Kidney (tissue), 13 donors: ENCODE measurements at regions not wholly inside any gene's neighbourhood (a gene's known extent, or its start where the extent isn't known, plus 50 kb on each side); places are given as distances from the start of the nearest gene placed in this dataset.

Source experiments
- DNase-seq, 5 donors: peaks; one replicate each; pipeline ENCODE4 v3.0.0-alpha.2; 2013 to 2020
- FAIRE-seq: peaks from 2 replicates; lab custom pipeline; 2012; peaks lifted over from hg19 to GRCh38; lab: Jason Lieb, UNC
- H3K27ac ChIP-seq, 2 donors: one replicate each; pipeline ENCODE4 v1.7.0; 2013; ENCODE audit warnings: low read depth in 2 of 2, low read length in 2 of 2, inconsistent platforms in 1 of 2
- H3K27me3 ChIP-seq: one replicate; pipeline ENCODE4 v1.7.1; 2013; ENCODE audit warnings: low read length, inconsistent platforms; ENCODE audit not compliant: control insufficient read depth, insufficient read depth
- H3K36me3 ChIP-seq, 3 donors: one replicate each; pipeline versions ENCODE4 v1.7.0 to v1.7.1; 2013; ENCODE audit warnings: low read length in 3 of 3, control low read depth in 1 of 3, inconsistent platforms in 1 of 3; ENCODE audit not compliant: insufficient read depth in 3 of 3, control insufficient read depth in 2 of 3
- H3K4me1 ChIP-seq, 3 donors: one replicate each; pipeline versions ENCODE4 v1.7.0 to v1.7.1; 2013; ENCODE audit warnings: low read length in 3 of 3, inconsistent platforms in 1 of 3, low read depth in 1 of 3; ENCODE audit not compliant: control insufficient read depth in 2 of 3, insufficient read depth in 2 of 3
- H3K4me3 ChIP-seq, 3 donors: one replicate each; pipeline versions ENCODE4 v1.7.0 to v1.8.1; 2013; ENCODE audit warnings: low read length in 3 of 3, control low read depth in 1 of 3, inconsistent platforms in 1 of 3
- H3K9ac ChIP-seq, 3 donors: one replicate each; pipeline versions ENCODE4 v1.7.0 to v1.7.1; 2013; ENCODE audit warnings: low read length in 3 of 3, control low read depth in 1 of 3, inconsistent platforms in 1 of 3
- H3K9me3 ChIP-seq, 3 donors: one replicate each; pipeline versions ENCODE4 v1.7.0 to v1.7.1; 2013; ENCODE audit warnings: low read length in 3 of 3, control low read depth in 1 of 3, inconsistent platforms in 1 of 3; ENCODE audit not compliant: control insufficient read depth in 2 of 3, insufficient read depth in 1 of 3
- intact Hi-C: fragments of 100-400 bp; cut with DNase I; formaldehyde crosslinking; loops from one replicate; pipeline ENCODE4 v1.11.1; 2022
- TF ChIP-seq, protein P1 (sequence below): IDR thresholded peaks from 3 replicates; pipeline ENCODE4 v1.5.1; 2012; ENCODE audit warnings: mild to moderate bottlenecking, moderate library complexity, borderline replicate concordance; ENCODE audit not compliant: insufficient read depth; ENCODE audit errors: extremely low read depth
- donor health status: control.
- donor health status: control.
- donor health status: control.
- donor health status: control.
- donor health status: control.
- donor health status: DM: yes; HTN: yes; CAD: no.
- donor health status: Normal renal cell carcinoma (clear cell type).

- no peak overlapping the region for H3K27ac ChIP-seq
- H3K36me3 ChIP-seq, result no peaks in the 10 kb centered on the region
- TF ChIP-seq, protein P1, sequence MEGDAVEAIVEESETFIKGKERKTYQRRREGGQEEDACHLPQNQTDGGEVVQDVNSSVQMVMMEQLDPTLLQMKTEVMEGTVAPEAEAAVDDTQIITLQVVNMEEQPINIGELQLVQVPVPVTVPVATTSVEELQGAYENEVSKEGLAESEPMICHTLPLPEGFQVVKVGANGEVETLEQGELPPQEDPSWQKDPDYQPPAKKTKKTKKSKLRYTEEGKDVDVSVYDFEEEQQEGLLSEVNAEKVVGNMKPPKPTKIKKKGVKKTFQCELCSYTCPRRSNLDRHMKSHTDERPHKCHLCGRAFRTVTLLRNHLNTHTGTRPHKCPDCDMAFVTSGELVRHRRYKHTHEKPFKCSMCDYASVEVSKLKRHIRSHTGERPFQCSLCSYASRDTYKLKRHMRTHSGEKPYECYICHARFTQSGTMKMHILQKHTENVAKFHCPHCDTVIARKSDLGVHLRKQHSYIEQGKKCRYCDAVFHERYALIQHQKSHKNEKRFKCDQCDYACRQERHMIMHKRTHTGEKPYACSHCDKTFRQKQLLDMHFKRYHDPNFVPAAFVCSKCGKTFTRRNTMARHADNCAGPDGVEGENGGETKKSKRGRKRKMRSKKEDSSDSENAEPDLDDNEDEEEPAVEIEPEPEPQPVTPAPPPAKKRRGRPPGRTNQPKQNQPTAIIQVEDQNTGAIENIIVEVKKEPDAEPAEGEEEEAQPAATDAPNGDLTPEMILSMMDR, result no peak
- FAIRE-seq (no peak), DNase-seq (peak in 3 of 5 donors; percentile 32 to 56 (median 35))
- intact Hi-C loops, result no loop called here
- H3K4me1 ChIP-seq, result no peaks in the 10 kb centered on the region
- H3K4me3 ChIP-seq, result no peak overlapping the region
- H3K27me3 ChIP-seq, result no peaks in the 10 kb centered on the region
- no peak overlapping the region for H3K9ac ChIP-seq
- no peaks in the 10 kb centered on the region for H3K9me3 ChIP-seq
These were observed 102.4 kb upstream of the SPTLC3 start for GRCh38 chr20:12906361-12906760.

GRCh38 chr20:12911372-12911771 lies 97.4 kb upstream of the SPTLC3 start:
- FAIRE-seq, result no peak
- H3K9ac ChIP-seq, result no peak overlapping the region
- H3K27me3 ChIP-seq, result no peaks in the 10 kb centered on the region
- no peak overlapping the region for H3K4me3 ChIP-seq
- no peak overlapping the region for H3K27ac ChIP-seq
- no peaks in the 10 kb centered on the region for H3K36me3 ChIP-seq
- TF ChIP-seq, protein P1, result no peak
- H3K4me1 ChIP-seq, result peaks cover 0 to 3% (median under 1%) of the 10 kb centered on the region in 3 donors
- no peaks in the 10 kb centered on the region for H3K9me3 ChIP-seq
- no peak for DNase-seq
- intact Hi-C loops, result no loop called here

- Histone ChIP-seq H3K27ac (no peak overlapping the region), H3K36me3 (no peaks in the 10 kb centered on the region), H3K27me3 (no peaks in the 10 kb centered on the region), H3K9ac (no peak overlapping the region), H3K9me3 (no peaks in the 10 kb centered on the region), H3K4me1 (peaks cover 0 to 5% (median 5%) of the 10 kb centered on the region in 3 donors), H3K4me3 (no peak overlapping the region)
- TF ChIP-seq, protein P1, result no peak
- FAIRE-seq, result no peak
- intact Hi-C loops, result no loop called here
- DNase-seq, result no peak
These were observed 94.9 kb upstream of the SPTLC3 start for GRCh38 chr20:12913781-12914443.
